Femur (tissue), 1 donor: ENCODE measurements at regions not wholly inside any gene's neighbourhood (a gene's known extent, or its start where the extent isn't known, plus 50 kb on each side); places are given as distances from the start of the nearest gene placed in this dataset.

Experiments
- DNase-seq: peaks from one replicate; pipeline ENCODE4 v3.0.0-alpha.2; 2017

GRCh38 chr10:2494399-2494798, 572.9 kb upstream of the PFKP start:
- no peak for DNase-seq

GRCh38 chr10:2488446-2489005, 578.8 kb upstream of the PFKP start:
- no peak for DNase-seq

- no peak for DNase-seq
Measured at GRCh38 chr10:2487921-2488320, 579.4 kb upstream of the PFKP start.

- DNase-seq, result no peak
Measured at GRCh38 chr10:2478656-2479055, 588.7 kb upstream of the PFKP start.

GRCh38 chr10:2476812-2477553, 590.4 kb upstream of the PFKP start:
- no peak for DNase-seq

- peak; percentile 41 for DNase-seq
Measured at GRCh38 chr10:2476218-2476811, 591.0 kb upstream of the PFKP start.

- DNase-seq, result peak; percentile 22
Measured at GRCh38 chr10:2475711-2476217, 591.6 kb upstream of the PFKP start.

GRCh38 chr10:2471811-2472210, 595.5 kb upstream of the PFKP start:
- no peak for DNase-seq

GRCh38 chr10:2469802-2470201, 597.5 kb upstream of the PFKP start:
- DNase-seq, result no peak

- DNase-seq, result no peak
Measured at GRCh38 chr10:2464483-2464882, 602.9 kb upstream of the PFKP start.

GRCh38 chr10:2463316-2463715, 604.0 kb upstream of the PFKP start:
- DNase-seq, result no peak

- no peak for DNase-seq
Measured at GRCh38 chr10:2462581-2462980, 604.8 kb upstream of the PFKP start.

GRCh38 chr10:2460812-2461211, 606.5 kb upstream of the PFKP start:
- no peak for DNase-seq

- DNase-seq, result no peak
Measured at GRCh38 chr10:2459713-2460112, 607.6 kb upstream of the PFKP start.

- no peak for DNase-seq
Measured at GRCh38 chr10:2456834-2457233, 610.5 kb upstream of the PFKP start.

- DNase-seq, result no peak
Measured at GRCh38 chr10:2445370-2445769, 622.0 kb upstream of the PFKP start.

GRCh38 chr10:2439983-2440382, 627.4 kb upstream of the PFKP start:
- DNase-seq, result no peak

- no peak for DNase-seq
Measured at GRCh38 chr10:2439000-2439399, 628.3 kb upstream of the PFKP start.

- no peak for DNase-seq
Measured at GRCh38 chr10:2438248-2438939, 629.0 kb upstream of the PFKP start.

GRCh38 chr10:2436933-2437332, 630.4 kb upstream of the PFKP start:
- DNase-seq, result no peak

- no peak for DNase-seq
Measured at GRCh38 chr10:2431961-2432360, 635.4 kb upstream of the PFKP start.

GRCh38 chr10:2427412-2427811, 639.9 kb upstream of the PFKP start:
- DNase-seq, result no peak

- DNase-seq, result no peak
Measured at GRCh38 chr10:2425320-2425719, 642.0 kb upstream of the PFKP start.

GRCh38 chr10:2414562-2414961, 652.8 kb upstream of the PFKP start:
- DNase-seq, result no peak
